Type B pancreatic cell (in vitro differentiated cells): ENCODE measurements at regions not wholly inside any gene's neighbourhood (a gene's known extent, or its start where the extent isn't known, plus 50 kb on each side); places are given as distances from the start of the nearest gene placed in this dataset.
A peak's percentile ranks its signal among the peaks of the same experiment; 100 is the strongest.

Source experiments
- DNase-seq: peaks from one replicate; pipeline ENCODE4 v3.0.0; 2021; ENCODE audit warnings: mixed read lengths; ENCODE audit not compliant: unreplicated experiment; ENCODE audit errors: extremely low spot score
- H3K27ac Mint-ChIP-seq: 2 replicates; pipeline ENCODE4 v1.8.0; 2021; ENCODE audit warnings: mild to moderate bottlenecking, mixed read lengths
- H3K27me3 Mint-ChIP-seq: 2 replicates; pipeline ENCODE4 v1.8.0; 2021; ENCODE audit warnings: mixed read lengths
- H3K36me3 Mint-ChIP-seq: 2 replicates; pipeline ENCODE4 v1.8.0; 2021; ENCODE audit warnings: mixed read lengths
- H3K4me1 Mint-ChIP-seq: one replicate; pipeline ENCODE4 v1.8.0; 2021; ENCODE audit warnings: mixed read lengths; ENCODE audit not compliant: unreplicated experiment
- H3K4me3 Mint-ChIP-seq: 2 replicates; pipeline ENCODE4 v1.8.0; 2021; ENCODE audit warnings: mild to moderate bottlenecking, mixed read lengths
- H3K9me3 Mint-ChIP-seq: 2 replicates; pipeline ENCODE4 v1.8.0; 2021; ENCODE audit warnings: mixed read lengths
- TF ChIP-seq, protein P1 (sequence below): fragments of 200-600 bp; sonication (generic); conservative IDR thresholded peaks from 2 replicates; pipeline ENCODE4 v1.5.0; 2021; ENCODE audit warnings: antibody characterized with exemption, mild to moderate bottlenecking

- TF ChIP-seq, protein P1, sequence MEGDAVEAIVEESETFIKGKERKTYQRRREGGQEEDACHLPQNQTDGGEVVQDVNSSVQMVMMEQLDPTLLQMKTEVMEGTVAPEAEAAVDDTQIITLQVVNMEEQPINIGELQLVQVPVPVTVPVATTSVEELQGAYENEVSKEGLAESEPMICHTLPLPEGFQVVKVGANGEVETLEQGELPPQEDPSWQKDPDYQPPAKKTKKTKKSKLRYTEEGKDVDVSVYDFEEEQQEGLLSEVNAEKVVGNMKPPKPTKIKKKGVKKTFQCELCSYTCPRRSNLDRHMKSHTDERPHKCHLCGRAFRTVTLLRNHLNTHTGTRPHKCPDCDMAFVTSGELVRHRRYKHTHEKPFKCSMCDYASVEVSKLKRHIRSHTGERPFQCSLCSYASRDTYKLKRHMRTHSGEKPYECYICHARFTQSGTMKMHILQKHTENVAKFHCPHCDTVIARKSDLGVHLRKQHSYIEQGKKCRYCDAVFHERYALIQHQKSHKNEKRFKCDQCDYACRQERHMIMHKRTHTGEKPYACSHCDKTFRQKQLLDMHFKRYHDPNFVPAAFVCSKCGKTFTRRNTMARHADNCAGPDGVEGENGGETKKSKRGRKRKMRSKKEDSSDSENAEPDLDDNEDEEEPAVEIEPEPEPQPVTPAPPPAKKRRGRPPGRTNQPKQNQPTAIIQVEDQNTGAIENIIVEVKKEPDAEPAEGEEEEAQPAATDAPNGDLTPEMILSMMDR = no peak
- Mint-ChIP-seq H3K4me1 (peaks cover 4% of the 10 kb centered on the region), H3K36me3 (no peaks in the 10 kb centered on the region), H3K9me3 (peaks cover 4% of the 10 kb centered on the region), H3K27me3 (peaks cover 10% of the 10 kb centered on the region), H3K27ac (no peak overlapping the region), H3K4me3 (no peak overlapping the region)
- no peak for DNase-seq
These were observed 161.8 kb upstream of the SERP2 start for GRCh38 chr13:44211704-44212346.

GRCh38 chr13:44212633-44213396 is 160.8 kb upstream of the SERP2 start:
- Mint-ChIP-seq H3K27ac (peak overlapping the region; percentile 24), H3K4me3 (no peak overlapping the region), H3K4me1 (peaks cover 4% of the 10 kb centered on the region), H3K27me3 (peaks cover 10% of the 10 kb centered on the region), H3K36me3 (no peaks in the 10 kb centered on the region), H3K9me3 (peaks cover 3% of the 10 kb centered on the region)
- no peak for DNase-seq
- TF ChIP-seq, protein P1 = no peak

- H3K36me3 Mint-ChIP-seq = no peaks in the 10 kb centered on the region
- H3K4me1 Mint-ChIP-seq = peaks cover 7% of the 10 kb centered on the region
- no peak for DNase-seq
- no peaks in the 10 kb centered on the region for H3K9me3 Mint-ChIP-seq
- peaks cover 5% of the 10 kb centered on the region for H3K27me3 Mint-ChIP-seq
- peak overlapping the region; percentile 21 for H3K27ac Mint-ChIP-seq
- no peak overlapping the region for H3K4me3 Mint-ChIP-seq
- TF ChIP-seq, protein P1 = no peak
These were observed 155.0 kb upstream of the SERP2 start for GRCh38 chr13:44218501-44219240.

DNA sequence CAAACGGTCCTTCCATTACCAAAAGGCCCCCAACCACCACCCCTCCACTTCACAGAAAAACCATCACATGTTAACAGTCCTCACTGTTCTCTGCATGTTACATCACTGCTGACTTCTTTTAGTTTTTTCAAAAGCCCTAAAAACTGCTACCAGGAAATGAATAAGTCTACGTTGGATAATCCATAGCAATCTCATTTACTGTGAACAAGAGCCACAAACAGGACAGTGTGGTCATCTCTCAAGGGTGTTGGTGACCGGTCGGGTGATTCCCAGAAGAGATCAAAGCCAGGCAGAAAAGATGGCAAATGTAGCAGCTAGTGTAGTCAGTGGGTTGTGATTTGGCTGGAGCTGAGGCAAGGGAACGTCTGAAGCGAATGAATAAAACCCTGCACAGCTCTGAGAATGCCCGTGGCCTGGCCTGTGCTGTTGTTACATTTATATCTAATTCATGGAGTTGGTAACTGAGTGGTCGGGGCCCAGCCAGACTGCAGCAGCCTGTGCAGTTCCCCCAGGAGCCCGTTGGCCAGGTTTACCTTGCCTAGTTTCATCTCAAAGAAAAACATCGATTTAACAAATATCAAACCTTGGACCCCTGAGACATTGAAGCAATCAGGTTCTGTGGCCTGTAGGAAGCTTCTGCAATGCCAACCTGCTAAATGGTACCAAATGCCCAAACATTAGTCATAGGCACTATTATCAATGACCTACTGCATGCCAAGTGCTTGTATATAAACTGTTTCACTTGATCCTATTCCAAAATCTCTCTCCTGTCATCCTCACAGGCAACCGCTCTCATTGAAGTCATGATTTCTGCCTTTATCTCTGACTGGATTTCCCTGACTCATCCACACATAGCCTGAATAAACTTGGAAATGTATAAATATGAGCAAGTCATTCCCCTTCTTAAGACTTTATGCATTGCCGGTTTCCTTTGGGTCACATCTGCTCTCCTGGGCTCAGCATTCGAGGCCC is 153.8 kb upstream of the SERP2 start:
- H3K27ac Mint-ChIP-seq = no peak overlapping the region
- no peak for DNase-seq
- TF ChIP-seq, protein P1 = no peak
- peaks cover 4% of the 10 kb centered on the region for H3K27me3 Mint-ChIP-seq
- H3K4me1 Mint-ChIP-seq = peaks cover 7% of the 10 kb centered on the region
- no peaks in the 10 kb centered on the region for H3K9me3 Mint-ChIP-seq
- H3K4me3 Mint-ChIP-seq = no peak overlapping the region
- no peaks in the 10 kb centered on the region for H3K36me3 Mint-ChIP-seq

DNA sequence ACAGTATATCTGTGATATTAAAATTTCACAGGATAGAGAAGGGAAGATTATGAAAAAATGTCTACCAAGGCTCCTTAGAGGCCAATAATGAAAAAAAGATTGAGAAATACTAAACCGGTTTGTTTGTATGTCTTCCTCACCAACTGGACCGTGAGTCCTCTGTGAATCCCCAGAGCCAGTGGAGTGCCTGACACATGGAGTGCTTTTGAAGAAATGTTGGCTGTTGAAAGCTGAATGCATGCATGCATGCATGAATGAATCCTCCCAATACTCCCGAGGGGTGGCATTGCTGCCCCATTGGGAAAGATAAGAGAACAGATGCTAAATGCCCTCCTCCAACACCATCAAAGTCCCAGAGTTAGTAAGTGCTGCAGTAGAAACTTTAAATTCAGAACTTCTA is 152.7 kb upstream of the SERP2 start:
- TF ChIP-seq, protein P1 = no peak
- H3K4me1 Mint-ChIP-seq = peaks cover 7% of the 10 kb centered on the region
- no peak for DNase-seq
- H3K36me3 Mint-ChIP-seq = no peaks in the 10 kb centered on the region
- H3K9me3 Mint-ChIP-seq = no peaks in the 10 kb centered on the region
- H3K27ac Mint-ChIP-seq = no peak overlapping the region
- no peak overlapping the region for H3K4me3 Mint-ChIP-seq
- peaks cover 4% of the 10 kb centered on the region for H3K27me3 Mint-ChIP-seq
